Ureter (tissue), 1 donor: ENCODE measurements at regions not wholly inside any gene's neighbourhood (a gene's known extent, or its start where the extent isn't known, plus 50 kb on each side); places are given as distances from the start of the nearest gene placed in this dataset.
"Not testable (repeated sequence)": the region's sequence is repeated elsewhere in the genome, so short reads cannot be mapped to it uniquely, and the experiment has no call there.

Experiments used
- DNase-seq: peaks from one replicate; pipeline ENCODE4 v3.0.0-alpha.2; 2020; ENCODE audit warnings: low spot score
- donor health status: DM: yes; HTN: yes; CAD: no.

DNA sequence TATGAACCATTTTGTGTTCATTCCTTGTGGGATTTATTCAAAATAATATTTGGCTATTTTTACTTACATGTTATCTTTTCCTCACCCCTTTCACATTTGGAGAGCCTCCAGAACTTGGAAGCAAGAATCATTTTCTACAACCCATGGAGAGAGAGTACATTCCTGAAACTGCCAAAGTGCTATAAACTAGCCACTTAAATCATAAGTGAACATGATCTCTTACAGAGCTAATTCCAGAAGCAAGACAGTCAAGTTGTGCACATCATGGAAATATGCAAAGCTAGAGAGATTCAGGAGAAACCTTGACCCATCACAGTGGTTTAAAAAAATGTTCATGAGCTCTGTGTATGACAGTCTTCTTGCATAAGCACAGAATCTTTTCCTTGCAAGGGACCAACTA, 883.6 kb upstream of the C9orf72 start:
- no peak for DNase-seq

DNA sequence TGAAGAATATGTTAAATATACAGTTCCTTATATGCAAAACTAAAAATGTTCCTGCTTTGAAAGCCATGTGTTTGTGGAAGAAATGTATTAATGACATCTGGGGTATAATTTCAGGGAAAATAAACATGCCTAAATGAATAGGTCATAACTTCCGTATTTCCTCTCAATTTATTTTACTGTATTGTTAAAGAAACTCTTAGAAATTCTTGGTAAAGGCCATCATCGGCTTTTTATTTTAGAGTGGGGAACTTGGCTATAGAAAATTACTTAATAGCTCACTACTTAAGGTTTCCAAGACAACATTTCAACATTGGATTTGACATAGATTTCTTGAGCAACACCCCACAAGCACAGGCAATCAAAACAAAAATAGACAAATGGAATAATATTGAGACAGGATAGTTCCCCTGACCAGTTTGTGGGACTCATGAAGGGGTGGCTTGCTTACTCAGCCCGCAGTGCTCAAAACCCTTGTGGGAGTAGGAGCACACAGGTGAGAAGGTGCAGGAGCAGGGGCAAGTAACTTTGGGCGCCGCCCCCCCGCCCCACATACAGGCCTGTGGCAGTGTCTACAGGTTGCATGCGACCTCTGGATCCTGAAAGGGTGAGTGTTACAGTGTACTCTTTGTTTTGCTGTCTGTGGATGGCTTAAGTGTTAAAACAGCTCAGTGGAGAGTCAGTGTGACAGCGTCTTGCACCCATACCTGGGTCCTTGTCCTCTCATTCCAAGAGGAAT, 891.4 kb upstream of the C9orf72 start:
- DNase-seq: no peak

DNA sequence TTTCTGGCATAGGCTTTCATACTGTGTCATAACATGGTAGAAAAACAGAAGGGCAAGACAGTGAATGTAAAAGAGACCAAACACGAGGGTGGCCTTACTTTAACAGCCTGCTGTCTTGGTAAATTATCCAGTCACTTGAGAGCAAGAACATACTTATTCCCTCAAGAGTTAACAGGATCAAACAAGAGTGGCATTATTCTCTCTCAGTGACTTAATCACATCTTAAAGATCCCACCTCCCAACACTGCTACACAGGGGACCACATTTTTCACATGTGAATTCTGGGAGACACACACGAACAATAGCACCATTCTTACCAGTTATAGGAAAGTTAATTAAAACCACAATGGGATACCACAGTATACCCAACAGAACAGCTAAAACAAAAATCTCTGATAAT, 898.0 kb upstream of the C9orf72 start:
- no peak for DNase-seq

DNA sequence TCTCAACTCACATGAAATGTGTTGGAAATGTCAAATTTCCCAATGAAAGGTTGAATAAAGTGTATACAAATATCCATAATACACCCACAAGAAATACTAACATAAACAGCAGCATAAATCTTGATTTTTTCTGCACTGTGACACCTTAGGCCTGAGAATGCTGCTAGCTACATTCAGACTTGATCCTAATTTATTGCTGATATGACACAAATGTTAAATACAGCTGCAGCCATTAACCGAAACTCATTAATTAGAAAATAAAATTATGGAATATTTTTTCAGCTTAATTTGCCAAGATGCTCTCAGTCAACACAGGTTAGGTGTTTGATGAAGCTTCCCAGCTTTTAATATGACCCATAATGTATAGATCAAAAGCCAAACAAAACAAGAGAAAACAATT, 914.3 kb upstream of the C9orf72 start:
- DNase-seq: no peak

DNA sequence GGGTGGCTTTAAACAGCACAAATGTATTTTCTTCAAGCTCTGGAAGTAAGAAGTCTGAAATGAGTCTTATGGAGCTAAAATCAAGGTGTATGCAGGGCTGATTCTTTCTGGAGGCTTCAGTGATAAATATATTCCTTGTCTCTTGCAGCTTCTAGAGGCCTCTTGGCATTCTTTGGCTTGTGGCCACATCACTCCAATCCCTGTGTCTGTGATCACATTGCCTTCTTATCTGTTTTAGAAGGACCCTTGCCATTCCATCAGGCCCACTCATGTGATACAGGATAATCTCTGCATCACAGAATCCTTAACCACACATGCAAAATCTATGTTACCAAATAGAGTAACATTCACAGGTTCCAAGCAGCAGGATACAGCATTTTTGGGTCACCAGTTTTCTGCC, 917.8 kb upstream of the C9orf72 start:
- no peak for DNase-seq

DNA sequence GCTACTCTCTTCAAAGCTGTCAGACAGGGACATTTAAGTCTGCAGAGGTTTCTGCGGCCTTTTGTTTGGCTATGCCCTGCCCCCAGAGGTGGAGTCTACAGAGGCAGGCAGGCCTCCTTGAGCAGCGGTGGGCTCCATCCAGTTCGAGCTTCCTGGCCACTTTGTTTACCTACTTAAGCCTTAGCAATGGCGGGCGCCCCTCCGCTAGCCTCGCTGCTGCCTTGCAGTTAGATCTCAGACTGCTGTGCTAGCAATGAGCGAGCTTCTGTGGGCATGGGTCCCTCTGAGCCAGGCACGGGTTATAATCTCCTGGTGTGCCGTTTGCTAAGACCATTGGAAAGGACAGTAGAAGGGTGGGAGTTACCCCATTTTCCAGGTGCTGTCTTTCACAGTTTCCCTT, 924.9 kb upstream of the C9orf72 start:
- not testable (repeated sequence) for DNase-seq

DNA sequence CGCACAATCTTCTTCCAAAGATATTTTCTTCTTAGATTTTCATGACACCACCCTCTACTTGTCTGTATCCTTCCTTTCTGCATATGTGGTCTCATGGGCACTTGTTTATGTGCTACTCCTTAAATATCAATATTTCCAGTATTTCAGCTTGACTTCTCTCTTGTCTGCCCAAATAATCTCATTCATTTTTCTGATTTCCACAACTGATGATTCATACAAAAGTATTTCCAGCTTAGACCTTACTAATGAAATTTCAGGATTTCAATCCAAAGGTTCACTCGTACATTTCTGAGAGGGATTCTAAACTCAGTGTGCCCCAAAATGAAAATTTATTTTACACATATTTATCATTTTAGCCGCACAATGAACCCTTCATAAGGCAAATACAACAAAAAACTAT, 928.9 kb upstream of the C9orf72 start:
- DNase-seq: no peak

DNA sequence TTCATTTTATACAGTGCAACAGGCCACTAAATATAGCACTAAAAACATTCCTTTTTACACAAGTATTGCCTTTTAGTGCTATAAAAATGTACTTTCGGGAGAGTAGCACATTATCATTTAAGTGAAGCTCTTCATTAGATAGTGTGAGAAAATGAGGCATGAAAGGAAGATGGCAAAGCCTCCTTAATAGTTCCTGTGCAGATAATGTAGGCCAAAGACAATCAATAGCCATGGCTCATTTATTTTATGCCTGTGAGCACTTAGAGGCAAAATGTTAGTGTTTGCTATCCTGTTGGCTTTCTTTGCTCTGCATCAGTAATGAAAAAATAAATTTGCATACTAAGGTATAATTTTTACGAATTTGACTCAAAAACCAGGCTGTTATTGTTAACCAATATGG, 929.5 kb upstream of the C9orf72 start:
- DNase-seq: no peak

DNA sequence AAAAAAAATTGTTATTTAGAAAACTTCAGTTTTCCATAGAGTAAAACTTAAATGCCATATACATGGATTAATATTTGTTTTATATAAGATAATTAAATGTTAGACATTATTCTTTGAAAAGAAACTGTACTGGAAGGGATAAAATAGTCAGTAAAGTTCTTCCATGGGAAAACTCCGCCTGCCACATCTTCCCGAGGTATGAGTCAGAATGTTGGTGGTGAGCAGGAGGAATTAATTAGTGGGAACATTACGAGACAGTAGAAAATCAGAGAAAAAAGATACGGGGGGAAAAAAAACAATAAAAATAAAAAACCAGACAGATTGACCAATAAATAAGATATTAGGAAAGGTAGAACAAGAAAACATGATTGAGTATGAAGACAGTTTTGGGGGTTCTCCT, 930.3 kb upstream of the C9orf72 start:
- DNase-seq: no peak

DNA sequence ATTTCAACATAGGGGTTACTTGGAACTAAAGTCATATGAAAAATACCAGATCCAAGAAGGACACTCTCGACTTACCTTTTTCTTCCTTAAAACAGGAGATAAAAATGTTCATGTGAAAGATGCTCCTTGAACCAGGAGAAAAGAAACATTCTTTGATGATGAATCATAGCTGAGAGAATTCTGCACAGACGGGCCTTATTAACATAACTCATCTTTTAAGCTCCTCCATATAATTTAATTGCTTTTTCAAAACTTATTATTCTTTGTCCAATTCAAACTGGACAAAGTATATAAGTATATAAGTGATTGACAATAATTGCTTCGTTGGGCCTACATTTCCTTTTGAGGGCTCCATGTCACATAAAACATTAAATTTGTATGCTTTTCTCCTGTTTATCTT, 945.2 kb upstream of the C9orf72 start:
- DNase-seq: no peak

DNA sequence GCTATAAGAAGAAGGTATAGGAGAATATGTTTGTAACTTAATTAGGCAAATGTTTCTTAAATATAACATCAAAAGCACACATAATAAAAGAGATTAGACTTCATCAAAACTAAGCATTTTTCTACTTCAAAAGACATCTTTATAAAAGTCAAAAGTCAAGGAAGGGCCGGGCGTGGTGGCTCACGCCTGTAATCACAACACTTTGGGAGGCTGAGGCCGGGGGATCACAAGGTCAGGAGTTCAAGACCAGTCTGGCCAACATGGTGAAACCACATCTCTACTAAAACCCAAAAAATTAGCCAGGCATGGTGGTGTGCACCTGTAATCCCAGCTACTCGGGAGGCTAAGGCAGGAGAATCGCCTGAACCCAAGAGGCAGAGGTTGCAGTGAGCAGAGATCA, 951.0 kb upstream of the C9orf72 start:
- DNase-seq: not testable (repeated sequence)

DNA sequence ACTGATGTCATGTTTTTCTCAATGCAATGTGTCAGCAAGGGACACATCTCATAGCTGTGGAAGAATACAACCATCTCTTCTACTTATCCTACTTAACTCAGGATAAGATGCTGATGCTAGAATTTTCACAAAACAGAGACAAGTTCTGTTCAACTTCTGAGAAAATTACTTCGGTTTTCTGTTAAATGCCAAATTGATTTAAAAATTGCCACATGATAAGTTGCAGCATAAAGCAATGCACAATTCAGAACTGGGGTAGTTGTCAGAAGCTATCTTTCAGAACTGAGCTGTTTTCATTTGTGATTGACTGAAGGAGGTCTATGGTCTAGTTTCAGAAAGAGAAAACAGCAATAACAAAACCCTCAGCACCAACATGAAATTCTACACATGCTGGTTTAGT, 954.8 kb upstream of the C9orf72 start:
- no peak for DNase-seq

DNA sequence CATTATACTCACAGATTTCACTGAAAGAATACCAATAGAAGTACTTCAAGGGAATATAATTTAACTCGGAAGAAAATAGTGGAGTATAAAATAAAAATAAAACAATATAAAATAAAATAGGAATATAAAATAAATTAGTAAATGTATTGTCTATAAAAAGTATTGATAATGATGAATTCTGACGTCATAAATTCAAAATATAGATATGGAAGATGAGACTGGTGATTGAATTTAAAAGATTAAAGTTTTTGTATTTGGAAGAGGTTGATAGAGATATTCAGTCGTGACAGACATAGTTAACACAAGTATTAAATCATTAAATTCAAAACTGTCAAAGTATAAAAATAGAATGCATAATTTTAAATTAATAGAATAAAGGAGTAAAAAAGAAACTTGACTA, 964.9 kb upstream of the C9orf72 start:
- no peak for DNase-seq

DNA sequence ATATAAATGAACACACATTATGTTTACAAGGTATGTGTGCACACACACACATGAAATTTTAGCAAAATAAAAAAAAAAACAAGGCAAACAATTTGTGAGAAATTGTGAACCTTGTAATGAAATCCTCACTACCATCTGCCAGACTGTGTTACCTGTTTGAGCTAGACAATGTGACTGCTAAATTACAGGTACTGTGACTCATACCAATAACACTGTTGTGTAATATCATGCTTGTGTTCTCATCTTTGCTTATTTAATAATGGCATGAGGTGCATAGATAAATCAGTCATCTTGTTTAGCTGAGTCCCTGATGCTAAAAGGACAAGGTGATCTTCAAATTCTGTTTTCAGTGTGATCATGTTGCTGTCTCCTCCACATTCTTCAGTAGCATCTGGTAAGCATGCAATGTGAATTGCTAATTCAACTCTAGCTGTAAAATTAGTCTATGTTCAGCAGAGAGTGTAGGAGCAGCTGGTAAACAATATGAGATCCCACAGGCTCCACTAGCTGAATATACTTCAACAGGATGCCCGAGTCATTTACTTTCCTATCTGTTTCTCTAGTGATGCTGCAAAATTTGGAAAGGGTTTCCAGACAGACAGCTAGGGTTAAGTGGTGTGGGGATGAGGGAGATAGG, 966.3 kb upstream of the C9orf72 start:
- DNase-seq: no peak

DNA sequence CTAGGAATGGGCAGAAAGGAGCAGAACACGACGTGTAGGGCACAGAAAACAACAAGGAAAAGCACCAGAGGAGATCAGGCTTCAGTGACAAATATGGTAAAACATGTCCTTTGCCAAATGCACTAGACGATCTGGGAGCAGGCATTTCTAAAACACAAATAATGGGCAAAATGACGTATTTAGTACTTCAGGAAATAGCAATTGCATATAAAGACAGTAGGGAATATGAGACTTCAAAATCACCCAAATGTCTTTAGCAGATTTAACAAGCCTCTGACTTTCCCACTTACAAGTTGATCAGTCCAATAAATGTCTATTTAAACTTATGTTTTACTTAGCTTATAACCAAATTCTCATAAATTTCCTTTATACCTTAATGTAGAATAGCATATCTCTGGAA, 969.6 kb upstream of the C9orf72 start:
- no peak for DNase-seq

DNA sequence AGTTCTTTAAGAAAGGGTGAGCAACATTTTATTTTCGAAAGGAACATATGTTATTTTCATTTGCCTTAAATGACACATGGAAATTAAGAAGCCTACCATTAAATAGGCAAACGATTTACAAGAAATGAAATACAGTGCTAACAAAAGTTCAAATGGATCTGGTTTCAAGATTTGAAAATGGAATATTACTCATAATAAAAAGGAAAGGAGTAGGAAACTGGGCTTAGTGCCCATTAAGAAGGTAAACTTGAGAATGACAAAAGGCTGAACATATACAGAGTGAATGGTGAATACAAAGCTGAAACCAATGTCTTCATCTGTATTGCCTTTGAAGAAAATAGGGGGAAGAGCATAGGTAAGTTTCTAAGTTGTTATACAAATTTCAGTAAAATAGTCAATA, 974.2 kb upstream of the C9orf72 start:
- no peak for DNase-seq

DNA sequence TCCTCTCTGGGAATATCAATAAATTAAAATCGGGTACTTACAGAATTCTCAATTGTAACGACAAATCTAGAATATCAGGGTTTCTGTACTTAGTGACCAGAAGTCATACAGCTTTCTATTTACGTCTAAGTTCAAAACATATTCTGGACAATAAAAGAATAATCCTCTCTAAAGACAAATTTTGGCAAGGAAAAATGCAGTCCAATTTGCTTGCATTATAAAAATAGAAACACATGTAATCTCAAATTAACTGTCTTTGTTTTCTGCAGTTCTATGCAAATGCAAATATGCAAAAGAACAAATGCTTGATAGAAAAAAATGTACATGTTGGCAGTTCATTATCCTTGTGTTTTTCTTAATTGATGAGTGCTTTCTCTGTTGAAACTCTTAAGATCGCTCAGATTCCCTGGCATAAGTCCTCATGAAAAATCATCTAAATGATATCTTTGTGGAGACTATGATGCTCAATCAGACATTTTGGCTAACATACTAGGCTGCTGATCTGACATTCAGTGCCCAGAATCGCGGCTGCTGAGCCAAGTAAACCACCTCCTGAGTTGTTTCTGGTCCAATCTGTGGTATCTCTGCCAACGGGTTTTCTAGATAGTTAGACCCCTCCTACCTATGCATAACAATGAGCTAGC, 990.1 kb upstream of the C9orf72 start:
- DNase-seq: no peak

DNA sequence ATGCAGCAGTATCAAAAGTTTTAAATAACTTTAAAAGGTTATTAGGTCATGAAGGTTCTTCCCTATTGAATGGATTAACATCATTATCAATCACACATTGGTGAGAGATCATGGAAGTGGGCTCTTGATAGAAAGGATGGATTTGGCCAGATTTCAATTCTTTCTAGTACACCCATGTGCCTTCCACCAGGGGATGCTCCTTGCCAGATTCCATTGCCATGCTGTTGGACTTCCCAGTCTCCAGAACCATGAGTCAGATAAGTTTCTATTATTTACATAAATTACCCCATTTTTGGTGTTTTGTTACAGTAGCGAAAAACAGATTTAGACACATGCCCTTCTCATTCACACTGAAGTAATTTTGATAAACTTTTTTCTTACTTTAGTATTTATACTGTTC, 1010.6 kb upstream of the C9orf72 start:
- DNase-seq: no peak

DNA sequence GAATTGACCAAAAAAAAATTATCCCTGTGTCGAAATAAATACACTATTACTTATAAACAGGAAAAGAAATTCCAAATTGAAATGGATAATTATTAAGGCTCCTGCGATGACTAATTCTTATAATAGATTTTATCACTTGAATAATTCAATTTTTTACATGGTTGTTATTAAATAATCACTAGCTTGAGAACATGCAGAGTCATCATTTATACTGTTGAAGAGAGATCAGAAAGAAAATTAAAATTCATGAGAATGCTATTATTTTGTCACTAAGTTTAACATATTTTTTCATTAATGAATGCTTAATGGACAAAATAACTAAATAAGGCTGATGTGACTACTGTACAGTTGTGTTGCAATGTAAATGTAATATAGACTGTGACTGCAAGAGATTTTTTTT, 1011.3 kb upstream of the C9orf72 start:
- no peak for DNase-seq

DNA sequence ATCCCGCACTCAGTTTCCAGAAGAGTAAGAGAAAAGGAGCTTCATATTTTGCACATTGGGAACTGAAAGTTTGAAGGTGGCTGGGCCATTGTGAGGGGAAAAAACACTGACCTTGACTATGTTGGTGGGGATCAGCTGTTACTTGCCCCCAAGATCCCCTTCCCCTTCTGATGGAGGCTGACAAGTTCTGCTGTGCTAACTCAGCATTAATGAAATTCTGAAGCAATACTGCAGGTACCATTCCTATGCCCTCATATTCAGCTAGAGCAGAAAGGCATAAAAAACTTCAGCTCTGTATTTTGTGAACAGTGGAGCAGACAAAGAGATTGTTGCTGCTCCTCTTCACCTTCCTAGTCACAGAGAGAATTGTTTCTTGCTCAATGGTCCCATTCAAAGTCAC, 1013.8 kb upstream of the C9orf72 start:
- DNase-seq: no peak

DNA sequence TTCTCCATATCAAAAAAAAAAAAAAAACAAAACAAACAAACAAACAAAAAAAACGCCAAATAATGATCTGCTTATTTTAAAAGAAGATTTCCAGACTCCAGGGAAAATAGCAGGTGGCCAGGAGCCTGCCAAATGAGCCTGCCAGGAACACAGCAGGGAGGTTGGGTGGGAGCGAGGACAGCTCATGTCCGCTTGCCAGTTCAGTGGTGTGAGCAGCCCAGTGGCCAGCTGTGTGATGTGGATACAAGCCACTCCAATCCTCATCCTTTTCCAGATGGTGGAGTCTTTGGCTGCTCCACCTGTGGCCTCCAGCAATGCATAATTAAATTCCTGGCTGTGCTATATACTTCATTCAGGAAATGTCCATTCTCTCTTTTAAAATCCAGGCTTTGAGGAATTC, 1025.1 kb upstream of the C9orf72 start:
- DNase-seq: no peak

DNA sequence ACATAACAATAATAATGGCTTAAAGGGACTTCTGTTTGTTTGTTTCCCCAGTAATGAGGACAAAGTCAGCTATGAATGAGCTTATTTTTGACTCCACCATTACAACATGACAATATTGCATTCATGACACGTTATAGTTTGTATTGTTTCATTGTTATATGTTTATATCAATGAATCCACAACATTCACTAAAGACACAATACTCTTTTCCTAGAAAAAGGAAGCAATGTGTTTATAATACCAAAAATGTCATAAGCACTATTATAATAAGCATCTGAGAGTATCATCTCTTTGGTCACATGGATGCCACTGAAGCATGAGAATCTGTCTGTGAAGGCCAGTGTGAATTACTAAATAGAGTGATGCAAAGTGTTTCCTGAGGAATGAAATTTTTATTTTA, 1026.9 kb upstream of the C9orf72 start:
- no peak for DNase-seq

DNA sequence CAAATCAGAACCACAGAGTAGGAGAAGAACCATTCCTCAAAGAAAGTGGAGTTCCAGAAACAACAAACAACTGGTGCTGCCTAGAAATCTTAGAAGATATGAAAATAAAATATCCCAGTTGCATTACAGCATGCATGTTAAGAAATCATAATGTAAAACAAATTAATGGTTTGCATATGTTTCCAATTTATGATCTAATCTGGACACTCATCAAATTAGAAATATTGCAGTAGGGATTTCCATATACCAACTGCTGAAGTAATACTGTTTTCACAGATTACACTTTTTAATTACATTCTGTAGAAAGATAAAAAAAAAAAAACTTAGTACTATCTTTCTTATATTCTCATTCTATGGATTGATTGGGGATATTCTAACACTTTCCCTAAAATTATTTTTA, 1034.6 kb upstream of the C9orf72 start:
- DNase-seq: no peak
